ENCODE measurements at regions not wholly inside any gene's neighbourhood (a gene's known extent, or its start where the extent isn't known, plus 50 kb on each side); places are given as distances from the start of the nearest gene placed in this dataset.

GRCh38 chr2:128420131-128420530 lies 101.5 kb upstream of the HS6ST1 start (continued):
- TF ChIP-seq NR0B2 (CRISPR knock-in tag; IDR thresholded peaks at IDR 0.05) (no peak), MXD4 (CRISPR knock-in tag; IDR thresholded peaks at IDR 0.05) (no peak), MYPOP (CRISPR knock-in tag; IDR thresholded peaks at IDR 0.05) (no peak), SKI (IDR thresholded peaks at IDR 0.05; ENCODE audit: partially characterized antibody) (no peak), TEF (CRISPR knock-in tag; IDR thresholded peaks at IDR 0.05) (no peak), ZBED4 (CRISPR knock-in tag; IDR thresholded peaks at IDR 0.05; ENCODE audit: borderline replicate concordance) (no peak), THAP7 (CRISPR knock-in tag; IDR thresholded peaks at IDR 0.05) (no peak)
